Amniotic stem cell (primary cell): ENCODE measurements at regions not wholly inside any gene's neighbourhood (a gene's known extent, or its start where the extent isn't known, plus 50 kb on each side); places are given as distances from the start of the nearest gene placed in this dataset.
"Not testable (repeated sequence)": the region's sequence is repeated elsewhere in the genome, so short reads cannot be mapped to it uniquely, and the experiment has no call there.

ENCODE experiments used
- DNase-seq: peaks from one replicate; lab custom pipeline; 2025; lab: John Stamatoyannopoulos, UW

GRCh38 chr14:101082436-101083384 lies 179.2 kb upstream of the RTL1 start:
- no peak for DNase-seq

GRCh38 chr14:101083564-101084435 lies 180.3 kb upstream of the RTL1 start:
- DNase-seq, result no peak

GRCh38 chr14:101084436-101084826 lies 180.9 kb upstream of the RTL1 start:
- DNase-seq, result no peak

DNA sequence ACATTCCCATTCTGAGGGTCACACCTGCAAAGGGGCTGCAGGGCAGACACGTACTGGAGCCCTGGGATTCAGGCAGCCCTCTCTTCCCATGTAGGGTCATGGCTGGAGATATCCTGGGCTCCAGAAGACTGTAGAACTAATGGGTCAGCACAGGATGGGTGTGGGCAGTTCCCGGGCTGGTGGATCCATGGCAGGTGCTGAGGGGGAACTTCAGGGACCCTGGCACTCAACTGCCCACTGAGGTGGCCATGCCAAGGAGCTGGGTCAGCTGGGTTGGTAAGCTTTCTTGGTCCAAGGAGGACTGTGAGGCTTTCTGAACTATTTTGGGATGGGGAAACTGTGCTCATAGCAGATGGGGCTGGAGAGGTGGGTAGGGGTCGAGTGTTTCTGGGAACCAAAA lies 183.4 kb upstream of the RTL1 start:
- DNase-seq, result no peak

GRCh38 chr14:101087614-101088394 lies 184.3 kb upstream of the RTL1 start:
- DNase-seq, result no peak

- no peak for DNase-seq
These were observed 184.8 kb upstream of the RTL1 start for GRCh38 chr14:101088395-101088667.

- no peak for DNase-seq
These were observed 185.2 kb upstream of the RTL1 start for GRCh38 chr14:101088714-101089113.

GRCh38 chr14:101090478-101090877 lies 187.0 kb upstream of the RTL1 start:
- DNase-seq, result not testable (repeated sequence)

DNA sequence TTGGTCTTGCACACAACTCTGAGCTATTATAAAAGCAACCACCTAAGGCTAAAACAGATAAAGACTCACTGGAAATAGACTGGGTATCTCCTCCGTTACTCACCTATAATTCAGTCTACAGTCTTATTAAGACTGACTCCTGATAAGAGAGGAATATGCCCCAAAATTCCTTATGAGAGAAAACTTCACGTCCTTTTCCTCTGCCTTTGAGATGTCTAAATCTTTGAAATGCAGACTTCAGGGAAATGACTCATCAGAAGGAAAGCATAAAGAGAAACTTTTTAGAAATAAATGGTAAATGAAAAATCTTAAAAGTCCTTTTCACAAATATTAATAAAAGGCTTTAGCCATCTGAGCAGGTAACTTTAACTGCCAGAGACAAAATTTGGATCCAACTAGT lies 187.5 kb upstream of the RTL1 start:
- no peak for DNase-seq

DNA sequence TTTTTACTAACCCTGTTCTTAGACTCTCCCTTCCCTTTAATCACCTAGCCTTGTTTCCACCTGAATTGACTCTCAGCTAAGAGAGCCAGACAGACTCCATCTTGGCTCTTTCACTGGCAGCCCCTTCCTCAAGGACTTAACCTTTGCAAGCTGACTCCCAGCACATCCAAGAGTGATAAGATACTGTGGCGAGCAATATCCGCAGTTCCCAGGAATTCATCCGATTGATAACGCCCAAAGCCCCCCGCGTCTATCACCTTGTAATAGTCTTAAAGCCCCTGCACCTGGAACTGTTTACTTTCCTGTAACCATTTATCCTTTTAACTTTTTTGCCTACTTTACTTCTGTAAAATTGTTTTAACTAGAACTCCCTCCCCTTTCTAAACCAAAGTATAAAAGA lies 191.4 kb upstream of the RTL1 start:
- not testable (repeated sequence) for DNase-seq

DNA sequence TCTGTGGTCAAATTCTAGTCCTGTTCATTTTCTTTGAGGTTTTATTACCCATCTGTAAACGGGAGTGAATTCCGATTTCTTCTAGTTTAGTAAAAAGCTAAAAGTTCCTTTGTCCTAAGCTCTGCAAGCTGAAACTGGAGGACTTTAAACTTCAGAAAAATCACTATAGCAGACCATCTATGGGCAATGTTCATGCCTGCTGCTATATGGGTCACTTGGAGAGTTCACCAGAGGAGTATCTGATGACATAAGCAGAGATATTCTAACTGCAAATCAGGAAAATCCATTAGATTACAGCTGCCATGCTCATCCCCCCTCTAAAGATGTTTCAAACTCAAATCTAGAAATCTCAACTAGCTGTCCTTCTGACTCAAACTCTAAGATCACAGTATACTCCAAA lies 193.0 kb upstream of the RTL1 start:
- DNase-seq, result no peak

DNA sequence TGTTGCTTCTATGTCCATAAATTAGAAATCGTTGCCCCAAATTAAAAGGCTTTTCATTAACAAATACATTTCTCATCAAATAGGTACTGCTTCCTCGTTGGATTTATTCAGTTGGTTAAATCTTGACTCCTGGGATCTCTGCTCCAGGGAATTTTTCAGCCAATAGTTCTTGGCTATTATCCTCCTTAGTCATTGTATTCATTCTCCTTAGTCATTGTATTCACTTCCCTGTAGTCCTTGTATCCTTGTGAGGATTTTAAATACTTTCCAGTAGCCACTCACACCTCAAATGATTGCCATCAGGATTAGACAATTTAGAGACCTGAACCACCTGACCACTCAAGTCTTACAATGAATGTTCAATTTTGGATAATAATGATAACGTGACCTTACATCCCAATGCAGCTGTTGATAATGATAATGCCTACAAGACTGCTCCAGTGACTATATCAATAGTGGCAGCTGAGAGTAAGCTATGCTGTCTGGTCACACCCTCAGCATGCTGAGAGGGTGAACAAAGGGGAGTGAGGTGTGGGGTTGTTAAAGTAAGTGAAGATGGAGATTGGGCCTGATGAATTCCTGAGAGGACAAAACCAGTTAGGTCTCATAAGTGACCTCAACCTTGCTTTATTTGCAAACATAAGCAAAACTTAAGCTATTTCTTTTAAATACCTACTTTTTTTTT lies 193.7 kb upstream of the RTL1 start:
- DNase-seq, result no peak

GRCh38 chr14:101098177-101098576 lies 194.7 kb upstream of the RTL1 start:
- DNase-seq, result no peak

DNA sequence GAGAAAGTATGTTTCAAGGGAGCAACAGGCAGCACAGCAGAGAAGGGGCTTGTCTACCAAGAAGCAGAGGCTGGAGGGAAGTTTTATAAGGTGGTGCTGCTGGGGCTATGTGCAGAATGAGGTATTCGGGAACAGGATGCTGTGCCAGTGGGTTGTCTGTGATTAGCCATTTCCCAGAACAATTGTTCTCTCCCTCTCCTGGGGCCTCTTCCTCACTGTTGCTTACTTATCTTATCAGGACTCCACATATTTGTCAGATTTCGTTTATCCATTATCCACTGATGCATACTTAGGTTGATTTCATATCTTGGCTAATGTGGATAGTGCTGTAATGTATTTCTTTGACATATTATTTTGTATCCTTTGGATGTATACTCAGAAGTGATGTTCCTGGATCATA lies 195.1 kb upstream of the RTL1 start:
- DNase-seq, result no peak

DNA sequence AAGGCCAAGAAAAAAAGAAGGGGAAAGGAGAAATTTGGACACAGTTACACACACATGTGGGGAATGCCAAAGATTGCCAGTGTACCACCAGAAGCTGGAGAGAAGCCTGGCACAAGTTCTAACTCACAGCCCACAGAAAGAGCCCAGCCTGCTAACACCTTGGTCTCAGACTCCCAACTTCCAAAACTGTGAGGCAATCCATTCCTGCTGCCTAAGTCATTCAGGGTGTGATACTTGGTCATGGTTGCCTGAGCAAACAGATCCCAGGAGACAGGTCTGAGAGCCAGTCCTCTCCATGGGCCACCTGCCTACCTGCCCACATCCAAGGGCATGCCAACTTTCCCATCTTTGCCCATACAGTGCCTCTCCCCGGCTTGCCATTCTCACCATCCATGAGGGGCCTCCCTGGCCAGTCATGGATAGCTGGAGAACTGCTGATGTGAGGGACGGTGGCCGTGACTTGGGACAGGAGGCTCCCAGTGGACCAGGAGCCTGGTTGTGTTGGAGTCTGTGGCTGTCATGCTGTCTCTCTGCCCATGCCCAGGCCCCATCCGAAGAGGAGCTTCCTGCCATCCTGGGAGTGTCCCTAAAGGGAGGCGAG lies 198.0 kb upstream of the RTL1 start:
- no peak for DNase-seq

DNA sequence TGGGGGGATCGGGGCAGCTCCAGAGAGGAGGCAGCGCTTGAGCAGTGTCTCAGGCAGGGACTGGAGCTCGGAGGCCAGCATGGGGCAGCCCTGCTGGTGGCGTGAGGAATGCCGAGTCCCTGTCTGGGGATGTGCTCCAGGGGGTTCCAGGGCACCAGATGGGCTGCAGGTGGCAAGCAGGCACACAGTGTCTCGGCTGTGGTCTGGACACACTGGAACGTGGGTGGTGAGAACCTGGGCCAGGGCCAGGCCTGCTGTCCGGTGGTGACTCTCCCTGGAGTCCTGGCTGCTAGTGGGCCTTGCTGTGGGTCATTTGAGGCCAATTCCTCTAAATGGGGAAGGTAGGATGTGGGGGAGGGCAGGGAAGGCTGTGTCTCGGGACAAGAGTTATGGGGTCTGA lies 199.4 kb upstream of the RTL1 start:
- no peak for DNase-seq

- no peak for DNase-seq
These were observed 199.9 kb upstream of the RTL1 start for GRCh38 chr14:101103321-101103901.

DNA sequence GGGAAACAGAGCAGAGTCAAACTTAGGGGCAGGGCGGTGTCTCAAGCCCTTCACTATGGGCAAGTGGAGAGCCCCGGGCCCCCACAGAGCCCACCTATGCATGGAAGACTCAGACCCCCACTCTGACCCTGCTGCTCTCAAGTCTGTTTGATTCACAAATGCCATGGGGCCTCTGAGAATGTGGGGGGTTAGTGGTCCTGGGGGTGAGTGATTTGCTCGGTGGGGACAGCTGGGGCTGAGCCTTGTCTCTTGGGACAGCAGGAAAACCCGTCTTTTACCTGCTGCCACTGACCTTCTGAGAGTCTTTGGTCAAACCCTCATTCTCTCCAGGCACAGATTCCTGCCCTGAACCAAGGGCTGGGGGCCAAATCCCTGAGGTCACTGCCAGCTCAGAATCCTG lies 201.0 kb upstream of the RTL1 start:
- no peak for DNase-seq

GRCh38 chr14:101105045-101105444 lies 201.5 kb upstream of the RTL1 start:
- DNase-seq, result no peak

GRCh38 chr14:101108579-101109346 lies 205.2 kb upstream of the RTL1 start:
- DNase-seq, result no peak

GRCh38 chr14:101109347-101109638 lies 205.8 kb upstream of the RTL1 start:
- DNase-seq, result no peak
